ENCODE measurements at regions not wholly inside any gene's neighbourhood (a gene's known extent, or its start where the extent isn't known, plus 50 kb on each side); places are given as distances from the start of the nearest gene placed in this dataset.

DNA sequence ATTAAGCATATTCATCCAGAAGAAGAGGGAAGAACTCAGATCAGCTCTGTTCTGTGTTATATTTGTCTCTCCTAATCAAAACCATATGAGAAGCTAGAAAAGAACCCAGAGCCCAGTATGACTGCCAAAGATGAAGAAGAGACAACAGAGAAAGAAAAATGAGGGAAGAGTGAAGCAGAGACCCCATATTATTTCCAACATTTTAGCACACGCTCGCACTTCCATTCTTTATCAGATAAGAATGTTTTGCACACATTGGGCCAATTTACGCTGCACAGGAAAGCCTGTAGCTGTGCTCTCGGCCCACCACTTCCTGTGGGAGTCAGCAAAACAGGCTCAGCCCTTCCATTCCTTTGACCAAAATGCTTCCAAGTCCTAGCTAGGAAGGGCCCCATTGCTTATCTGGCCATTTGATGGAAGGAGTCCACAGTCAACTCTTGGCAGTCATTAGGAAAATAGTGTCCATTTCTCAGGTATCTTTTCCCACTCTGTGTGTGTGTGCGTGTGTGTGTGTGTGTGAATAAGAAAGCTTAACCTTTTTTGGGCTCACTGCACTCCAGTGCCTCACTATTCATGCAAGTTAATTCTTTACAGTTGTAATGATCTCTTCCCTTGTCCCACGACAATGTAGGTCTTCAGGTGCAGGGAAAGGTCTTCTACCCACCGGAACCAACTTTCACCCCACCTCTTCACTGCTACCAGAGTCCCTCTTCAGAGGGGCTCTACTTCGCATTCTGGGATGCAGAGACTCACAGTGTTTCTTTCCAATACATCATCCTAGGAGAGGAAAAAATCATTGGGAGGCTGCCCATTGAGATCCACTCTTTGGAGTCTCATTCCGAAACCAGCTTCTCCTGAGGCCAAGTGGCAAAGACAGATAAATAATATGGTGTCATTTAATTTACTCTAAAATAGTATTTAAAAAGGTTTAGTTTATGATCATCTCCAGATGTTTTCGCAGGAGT is 237.5 kb downstream of the COG6 start:
- no peaks in the 10 kb centered on the region for H3K36me3 Mint-ChIP-seq (ENCODE audit: unreplicated experiment)
- H3K4me3 Mint-ChIP-seq (ENCODE audit: unreplicated experiment), result no peak overlapping the region
- no peaks in the 10 kb centered on the region for H3K9me3 Mint-ChIP-seq (ENCODE audit: unreplicated experiment)
- no peak overlapping the region for H3K27ac Mint-ChIP-seq (ENCODE audit: unreplicated experiment)
- H3K4me1 Mint-ChIP-seq (ENCODE audit: unreplicated experiment), result peaks cover 21% of the 10 kb centered on the region
- H3K27me3 Mint-ChIP-seq (ENCODE audit: unreplicated experiment), result no peaks in the 10 kb centered on the region
- DNase-seq (ENCODE audit: extremely low spot score, unreplicated experiment), result no peak
- TF ChIP-seq, protein P1, sequence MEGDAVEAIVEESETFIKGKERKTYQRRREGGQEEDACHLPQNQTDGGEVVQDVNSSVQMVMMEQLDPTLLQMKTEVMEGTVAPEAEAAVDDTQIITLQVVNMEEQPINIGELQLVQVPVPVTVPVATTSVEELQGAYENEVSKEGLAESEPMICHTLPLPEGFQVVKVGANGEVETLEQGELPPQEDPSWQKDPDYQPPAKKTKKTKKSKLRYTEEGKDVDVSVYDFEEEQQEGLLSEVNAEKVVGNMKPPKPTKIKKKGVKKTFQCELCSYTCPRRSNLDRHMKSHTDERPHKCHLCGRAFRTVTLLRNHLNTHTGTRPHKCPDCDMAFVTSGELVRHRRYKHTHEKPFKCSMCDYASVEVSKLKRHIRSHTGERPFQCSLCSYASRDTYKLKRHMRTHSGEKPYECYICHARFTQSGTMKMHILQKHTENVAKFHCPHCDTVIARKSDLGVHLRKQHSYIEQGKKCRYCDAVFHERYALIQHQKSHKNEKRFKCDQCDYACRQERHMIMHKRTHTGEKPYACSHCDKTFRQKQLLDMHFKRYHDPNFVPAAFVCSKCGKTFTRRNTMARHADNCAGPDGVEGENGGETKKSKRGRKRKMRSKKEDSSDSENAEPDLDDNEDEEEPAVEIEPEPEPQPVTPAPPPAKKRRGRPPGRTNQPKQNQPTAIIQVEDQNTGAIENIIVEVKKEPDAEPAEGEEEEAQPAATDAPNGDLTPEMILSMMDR (IDR thresholded peaks at IDR 0.05), result no peak

DNA sequence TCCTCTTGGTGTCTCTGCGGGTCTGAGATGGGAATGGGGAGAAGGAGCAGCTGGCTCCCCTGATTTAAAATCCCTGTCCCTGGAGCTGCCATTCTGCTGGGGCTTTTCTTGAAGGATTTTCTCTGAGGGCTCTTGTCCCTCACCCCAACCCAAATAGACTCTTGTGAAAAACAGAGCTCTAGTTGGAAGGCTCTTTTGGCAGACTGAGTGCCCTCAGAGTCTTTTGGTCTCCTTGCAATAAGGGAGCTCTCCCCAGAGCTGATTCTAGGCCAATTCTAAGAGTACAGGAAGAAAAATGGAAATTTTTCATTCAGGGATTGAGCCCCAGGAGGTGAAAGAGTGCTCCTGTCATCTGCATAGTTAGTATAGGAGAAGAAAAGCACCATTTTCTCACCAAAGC is 238.3 kb downstream of the COG6 start:
- no peaks in the 10 kb centered on the region for H3K36me3 Mint-ChIP-seq (ENCODE audit: unreplicated experiment)
- H3K27ac Mint-ChIP-seq (ENCODE audit: unreplicated experiment), result no peak overlapping the region
- DNase-seq (ENCODE audit: extremely low spot score, unreplicated experiment), result no peak
- H3K4me1 Mint-ChIP-seq (ENCODE audit: unreplicated experiment), result peaks cover 21% of the 10 kb centered on the region
- TF ChIP-seq, protein P1 (IDR thresholded peaks at IDR 0.05), result no peak
- no peaks in the 10 kb centered on the region for H3K27me3 Mint-ChIP-seq (ENCODE audit: unreplicated experiment)
- no peak overlapping the region for H3K4me3 Mint-ChIP-seq (ENCODE audit: unreplicated experiment)
- H3K9me3 Mint-ChIP-seq (ENCODE audit: unreplicated experiment), result no peaks in the 10 kb centered on the region

GRCh38 chr13:39894586-39894985 is 239.1 kb downstream of the COG6 start:
- no peaks in the 10 kb centered on the region for H3K36me3 Mint-ChIP-seq (ENCODE audit: unreplicated experiment)
- H3K27ac Mint-ChIP-seq (ENCODE audit: unreplicated experiment), result no peak overlapping the region
- no peaks in the 10 kb centered on the region for H3K9me3 Mint-ChIP-seq (ENCODE audit: unreplicated experiment)
- TF ChIP-seq, protein P1 (IDR thresholded peaks at IDR 0.05), result no peak
- no peaks in the 10 kb centered on the region for H3K27me3 Mint-ChIP-seq (ENCODE audit: unreplicated experiment)
- peaks cover 15% of the 10 kb centered on the region for H3K4me1 Mint-ChIP-seq (ENCODE audit: unreplicated experiment)
- H3K4me3 Mint-ChIP-seq (ENCODE audit: unreplicated experiment), result no peak overlapping the region
- DNase-seq (ENCODE audit: extremely low spot score, unreplicated experiment), result no peak

DNA sequence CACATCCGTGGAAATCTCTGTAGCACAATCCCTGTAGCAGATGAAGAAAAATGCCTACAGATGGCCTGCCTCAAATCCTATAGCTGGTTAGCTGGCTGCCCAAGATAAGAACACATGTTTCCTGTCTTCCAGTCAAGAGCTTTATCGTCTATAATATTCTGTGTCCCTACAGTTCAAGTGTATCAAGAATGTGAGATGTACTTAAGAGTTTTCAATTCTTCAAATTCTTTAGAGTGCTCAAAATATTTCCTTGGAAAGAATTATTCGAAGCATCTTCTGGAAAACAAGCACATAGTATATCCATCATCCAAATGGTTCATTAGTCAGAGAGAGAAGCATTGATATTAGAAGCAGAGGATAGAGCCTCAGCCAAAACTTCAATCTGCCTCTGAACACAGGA is 239.8 kb downstream of the COG6 start:
- no peaks in the 10 kb centered on the region for H3K36me3 Mint-ChIP-seq (ENCODE audit: unreplicated experiment)
- DNase-seq (ENCODE audit: extremely low spot score, unreplicated experiment), result no peak

GRCh38 chr13:39897636-39898035 is 242.2 kb downstream of the COG6 start:
- no peaks in the 10 kb centered on the region for H3K36me3 Mint-ChIP-seq (ENCODE audit: unreplicated experiment)
- no peak for DNase-seq (ENCODE audit: extremely low spot score, unreplicated experiment)
- H3K4me1 Mint-ChIP-seq (ENCODE audit: unreplicated experiment), result peaks cover 16% of the 10 kb centered on the region
- H3K27me3 Mint-ChIP-seq (ENCODE audit: unreplicated experiment), result no peaks in the 10 kb centered on the region
- H3K9me3 Mint-ChIP-seq (ENCODE audit: unreplicated experiment), result no peaks in the 10 kb centered on the region
- H3K27ac Mint-ChIP-seq (ENCODE audit: unreplicated experiment), result no peak overlapping the region
- no peak overlapping the region for H3K4me3 Mint-ChIP-seq (ENCODE audit: unreplicated experiment)
- TF ChIP-seq, protein P1 (IDR thresholded peaks at IDR 0.05), result no peak

More for the DNA sequence above, 239.8 kb downstream of the COG6 start:
- Mint-ChIP-seq H3K9me3 (ENCODE audit: unreplicated experiment) (no peaks in the 10 kb centered on the region), H3K27me3 (ENCODE audit: unreplicated experiment) (no peaks in the 10 kb centered on the region), H3K4me1 (ENCODE audit: unreplicated experiment) (peaks cover 15% of the 10 kb centered on the region), H3K4me3 (ENCODE audit: unreplicated experiment) (no peak overlapping the region), H3K27ac (ENCODE audit: unreplicated experiment) (no peak overlapping the region)
- TF ChIP-seq, protein P1 (IDR thresholded peaks at IDR 0.05), result no peak
